ENCODE measurements at regions not wholly inside any gene's neighbourhood (a gene's known extent, or its start where the extent isn't known, plus 50 kb on each side); places are given as distances from the start of the nearest gene placed in this dataset.

GRCh38 chr18:64419156-64419555 is 270.3 kb upstream of the LINC00305 start:
- no peak for TF ChIP-seq CTCF (IDR thresholded peaks at IDR 0.05; ENCODE audit: insufficient read depth, low read length, poor library complexity, severe bottlenecking)
- TF ChIP-seq EZH2phosphoT487 (conservative IDR thresholded peaks at IDR 0.05; ENCODE audit: low read length): no peak

Measured in SU-DHL-6 (cell line).